ENCODE measurements at regions not wholly inside any gene's neighbourhood (a gene's known extent, or its start where the extent isn't known, plus 50 kb on each side); places are given as distances from the start of the nearest gene placed in this dataset.
"Not testable (repeated sequence)": the region's sequence is repeated elsewhere in the genome, so short reads cannot be mapped to it uniquely, and the experiment has no call there.

DNA sequence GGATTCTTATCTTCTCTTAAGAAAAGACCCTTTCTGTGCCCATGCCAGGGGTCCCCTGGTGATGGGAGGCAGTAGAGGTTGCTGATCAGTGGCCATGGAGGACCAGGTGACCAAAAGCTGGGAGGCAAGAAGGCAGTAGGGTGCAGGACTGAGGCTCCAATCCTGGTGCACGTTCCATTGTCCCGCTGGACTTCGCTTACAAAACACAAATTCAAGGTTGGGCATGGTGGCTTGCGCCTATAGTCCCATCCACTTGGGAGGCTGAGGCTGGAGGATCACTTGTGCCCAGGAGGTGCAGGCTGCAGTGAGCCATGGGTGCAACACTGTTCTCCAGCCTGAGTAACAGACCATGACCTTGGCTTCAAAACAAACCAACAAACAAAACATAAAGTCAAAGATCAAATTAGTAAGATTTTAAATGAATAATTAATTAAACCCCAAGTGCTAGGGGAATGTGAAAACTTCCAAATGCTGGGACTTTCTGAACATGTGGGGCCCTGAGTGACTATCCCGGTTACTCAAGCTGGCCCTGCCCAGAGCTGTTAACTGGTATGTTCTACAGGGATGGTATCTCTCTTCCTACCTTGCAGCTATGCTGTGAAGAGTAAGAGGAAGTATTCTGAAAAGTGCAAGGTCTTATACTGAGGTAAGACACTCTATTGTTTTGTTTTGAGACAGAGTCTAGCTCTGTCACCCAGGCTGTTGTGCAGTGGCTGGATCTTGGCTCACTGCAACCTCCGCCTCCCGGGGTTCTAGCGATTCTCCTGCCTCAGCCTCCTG, 97.6 kb downstream of the LYZL2 start:
- DNase-seq (ENCODE audit: low read depth) = no peak

DNA sequence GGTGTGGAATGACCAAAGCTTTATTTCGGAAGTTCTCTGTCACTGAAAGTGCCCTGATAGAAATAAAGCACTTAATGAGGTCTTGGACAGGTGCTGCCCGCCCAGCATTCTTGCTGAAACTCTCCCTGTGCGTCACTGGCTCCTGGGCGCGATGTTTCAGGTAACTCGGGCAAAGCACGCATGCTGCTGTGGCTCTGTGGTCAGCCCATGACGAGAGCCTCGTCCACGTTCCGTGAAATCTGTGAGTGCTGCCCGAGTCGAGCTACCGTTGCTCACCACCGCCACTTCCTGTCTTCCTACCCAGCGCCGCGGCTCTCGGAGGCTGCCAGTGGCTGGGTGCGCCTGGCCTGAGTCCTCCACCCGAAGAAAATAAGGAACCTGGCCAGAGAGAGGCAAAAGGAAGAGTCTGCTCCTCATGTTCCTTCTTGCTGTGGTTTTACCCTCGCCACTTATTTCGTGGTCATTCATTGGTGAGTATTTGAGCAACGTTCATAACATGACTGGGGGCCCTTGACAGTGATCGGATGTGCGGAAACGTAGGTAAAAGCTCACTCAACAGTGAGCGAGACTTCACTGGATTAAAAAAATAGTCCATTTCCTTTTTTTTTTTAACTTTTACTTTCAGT, 95.5 kb downstream of the MAP3K8 start:
- DNase-seq (ENCODE audit: low read depth) = peak; percentile 16

DNA sequence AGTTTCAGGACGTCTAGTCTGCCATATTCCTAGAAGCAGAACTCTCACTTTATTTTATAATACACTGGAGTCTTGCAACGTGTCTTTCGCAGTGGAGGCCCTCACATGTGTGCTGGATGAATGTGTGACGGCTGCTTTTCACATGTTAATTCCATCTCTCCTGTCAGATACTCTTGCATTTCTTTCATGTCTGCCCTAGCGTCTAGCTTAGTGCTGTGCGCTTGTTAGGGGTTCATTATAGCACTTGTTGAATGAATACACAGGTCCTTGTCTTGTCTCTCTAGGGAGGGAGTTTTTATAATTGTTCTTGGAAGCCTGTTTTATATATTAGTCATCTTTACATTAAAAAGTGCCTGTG, 94.4 kb downstream of the MAP3K8 start:
- no peak for DNase-seq (ENCODE audit: low read depth)

DNA sequence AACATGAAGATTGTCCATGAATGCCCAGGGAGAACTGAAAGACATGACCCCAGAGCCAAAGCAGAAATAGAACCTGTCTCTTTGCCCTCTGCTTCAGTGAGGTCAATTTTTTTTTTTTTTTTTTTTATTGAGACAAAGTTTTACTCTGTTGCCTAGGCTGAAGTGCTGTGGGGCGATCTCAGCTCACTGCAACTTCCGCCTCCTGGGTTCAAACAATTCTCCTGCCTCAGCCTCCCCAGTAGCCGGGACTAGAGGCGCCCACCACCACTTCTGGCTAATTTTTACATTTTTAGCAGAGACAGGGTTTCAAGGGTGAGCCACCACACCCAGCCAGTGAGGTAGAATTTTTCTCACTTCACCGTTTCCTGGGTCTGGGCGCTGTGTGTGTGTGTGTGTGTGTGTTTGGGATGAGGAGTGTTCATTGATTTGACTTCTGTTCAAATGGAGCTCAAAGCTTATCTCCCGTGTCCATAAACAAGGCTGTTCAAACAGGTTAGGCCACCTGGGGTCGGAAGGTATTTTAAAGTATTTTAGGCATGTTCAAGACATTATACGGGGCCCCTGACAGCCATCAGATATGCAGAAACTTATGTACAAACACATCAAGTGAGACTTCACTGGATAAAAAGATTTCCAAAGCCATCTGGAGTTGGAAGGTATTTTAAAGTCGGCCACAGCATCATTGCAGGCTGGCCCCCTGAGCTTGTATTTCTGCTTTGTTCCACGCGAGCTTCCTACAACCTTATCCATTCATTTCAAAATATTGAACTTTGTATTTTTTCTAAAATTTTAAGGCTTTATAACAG, 93.8 kb downstream of the MAP3K8 start:
- no peak for DNase-seq (ENCODE audit: low read depth)

DNA sequence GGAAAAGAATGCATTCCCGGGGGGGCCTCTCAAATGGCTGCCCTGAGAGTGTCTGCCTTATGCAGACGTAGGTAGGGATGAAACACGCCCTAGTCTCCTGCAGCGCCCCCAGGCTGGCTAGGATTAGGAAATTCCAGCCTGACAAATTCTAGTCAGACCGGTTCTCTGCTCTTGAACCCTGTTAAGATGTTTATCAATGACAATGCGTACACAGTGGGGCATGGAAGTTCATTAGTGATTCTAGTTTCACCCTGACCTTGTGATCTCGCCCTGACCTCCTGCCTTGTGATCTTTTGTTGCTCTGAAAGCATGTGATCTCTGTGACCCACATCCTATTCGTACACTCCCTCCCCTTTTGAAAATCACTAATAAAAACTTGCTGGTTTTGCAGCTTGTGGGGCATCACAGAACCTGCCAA, 88.7 kb downstream of the MAP3K8 start:
- not testable (repeated sequence) for DNase-seq (ENCODE audit: low read depth)

DNA sequence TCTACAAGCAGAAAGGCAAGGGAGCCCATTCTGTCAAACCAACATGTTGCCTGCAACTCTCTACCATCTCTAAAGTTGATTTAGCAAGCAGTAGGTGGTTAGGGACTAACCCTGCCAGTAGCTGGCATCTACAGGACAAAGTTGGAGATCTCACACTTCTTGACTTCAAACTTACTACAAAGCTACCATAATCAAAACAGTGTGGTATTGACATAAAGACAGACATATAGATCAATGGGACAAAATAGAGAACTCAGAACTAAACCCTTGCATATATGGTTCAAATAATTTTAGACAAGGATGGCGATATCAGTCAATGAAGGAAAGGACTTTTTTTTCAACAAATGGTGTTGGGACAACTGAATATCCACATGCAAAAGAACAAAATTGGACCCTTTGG, 84.9 kb downstream of the MAP3K8 start:
- no peak for DNase-seq (ENCODE audit: low read depth)
